ENCODE measurements at regions not wholly inside any gene's neighbourhood (a gene's known extent, or its start where the extent isn't known, plus 50 kb on each side); places are given as distances from the start of the nearest gene placed in this dataset.

DNA sequence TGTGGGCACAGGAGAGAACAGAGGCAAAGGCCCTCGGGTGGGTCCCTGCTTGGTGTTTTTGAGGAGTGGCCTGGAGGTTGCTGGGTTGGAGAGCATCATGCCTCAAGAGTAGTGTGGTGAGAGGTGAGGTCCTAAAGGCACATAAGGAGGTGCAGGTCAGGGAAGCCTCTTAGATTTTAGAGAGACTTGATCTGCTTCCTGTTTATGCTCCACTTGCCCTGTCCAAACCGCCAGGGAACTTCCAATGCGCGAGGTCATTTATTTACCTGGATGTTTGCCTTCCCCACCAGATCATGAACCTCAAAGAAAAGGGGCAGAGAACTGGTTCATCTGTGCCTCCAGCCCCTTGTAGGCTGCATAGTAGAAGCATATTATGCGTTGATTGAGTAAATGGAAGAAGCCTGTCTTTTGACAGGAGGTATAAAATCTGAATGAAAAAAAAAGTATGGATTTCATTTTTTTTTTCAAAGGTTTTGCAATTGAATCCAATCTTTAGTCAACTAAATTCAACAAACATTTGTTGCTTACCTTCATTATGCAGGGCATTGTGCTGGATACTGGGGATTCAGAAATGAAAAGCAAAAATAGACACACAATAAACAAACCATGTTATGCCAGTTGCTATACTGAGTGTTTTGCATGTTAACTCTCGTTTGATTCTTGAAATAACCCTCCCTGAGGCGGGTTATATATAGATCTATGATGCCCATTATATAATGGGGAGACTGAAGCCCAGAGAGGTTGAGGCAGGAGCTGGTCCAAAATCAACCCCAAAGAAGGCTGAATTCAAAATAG lies 485.2 kb downstream of the VRK1 start:
- Mint-ChIP-seq H3K4me3 (no peak overlapping the region), H3K4me1 (no peaks in the 10 kb centered on the region), H3K36me3 (ENCODE audit: low read depth) (no peaks in the 10 kb centered on the region), H3K27me3 (ENCODE audit: low read depth, poor library complexity) (peaks cover 8% of the 10 kb centered on the region), H3K9me3 (no peaks in the 10 kb centered on the region), H3K27ac (no peak overlapping the region)
- TF ChIP-seq, protein P1, sequence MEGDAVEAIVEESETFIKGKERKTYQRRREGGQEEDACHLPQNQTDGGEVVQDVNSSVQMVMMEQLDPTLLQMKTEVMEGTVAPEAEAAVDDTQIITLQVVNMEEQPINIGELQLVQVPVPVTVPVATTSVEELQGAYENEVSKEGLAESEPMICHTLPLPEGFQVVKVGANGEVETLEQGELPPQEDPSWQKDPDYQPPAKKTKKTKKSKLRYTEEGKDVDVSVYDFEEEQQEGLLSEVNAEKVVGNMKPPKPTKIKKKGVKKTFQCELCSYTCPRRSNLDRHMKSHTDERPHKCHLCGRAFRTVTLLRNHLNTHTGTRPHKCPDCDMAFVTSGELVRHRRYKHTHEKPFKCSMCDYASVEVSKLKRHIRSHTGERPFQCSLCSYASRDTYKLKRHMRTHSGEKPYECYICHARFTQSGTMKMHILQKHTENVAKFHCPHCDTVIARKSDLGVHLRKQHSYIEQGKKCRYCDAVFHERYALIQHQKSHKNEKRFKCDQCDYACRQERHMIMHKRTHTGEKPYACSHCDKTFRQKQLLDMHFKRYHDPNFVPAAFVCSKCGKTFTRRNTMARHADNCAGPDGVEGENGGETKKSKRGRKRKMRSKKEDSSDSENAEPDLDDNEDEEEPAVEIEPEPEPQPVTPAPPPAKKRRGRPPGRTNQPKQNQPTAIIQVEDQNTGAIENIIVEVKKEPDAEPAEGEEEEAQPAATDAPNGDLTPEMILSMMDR (IDR thresholded peaks at IDR 0.05): no peak
- no peak for DNase-seq

DNA sequence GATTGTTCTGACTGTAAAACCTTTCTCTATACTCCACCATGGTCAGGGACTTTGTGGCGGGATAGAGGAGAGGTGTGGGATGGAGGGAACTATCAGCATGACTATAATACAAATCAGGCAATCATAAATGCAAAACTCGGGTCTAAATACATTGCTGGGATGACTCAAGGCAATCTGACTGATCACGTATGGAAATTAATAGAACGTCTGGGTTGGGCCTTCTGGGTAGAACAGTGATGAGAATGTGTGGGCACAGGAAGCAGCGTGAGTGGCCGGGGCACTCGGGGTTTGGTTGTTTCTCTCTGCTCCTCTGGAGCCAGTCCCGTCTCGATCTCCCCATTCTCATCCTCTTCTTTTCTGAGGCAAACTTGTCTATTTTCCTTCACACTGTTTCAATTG lies 485.8 kb downstream of the VRK1 start:
- Mint-ChIP-seq H3K27me3 (ENCODE audit: low read depth, poor library complexity) (peaks cover 12% of the 10 kb centered on the region), H3K27ac (no peak overlapping the region), H3K9me3 (no peaks in the 10 kb centered on the region), H3K4me1 (no peaks in the 10 kb centered on the region), H3K4me3 (no peak overlapping the region), H3K36me3 (ENCODE audit: low read depth) (no peaks in the 10 kb centered on the region)
- DNase-seq: no peak
- TF ChIP-seq, protein P1 (IDR thresholded peaks at IDR 0.05): no peak

DNA sequence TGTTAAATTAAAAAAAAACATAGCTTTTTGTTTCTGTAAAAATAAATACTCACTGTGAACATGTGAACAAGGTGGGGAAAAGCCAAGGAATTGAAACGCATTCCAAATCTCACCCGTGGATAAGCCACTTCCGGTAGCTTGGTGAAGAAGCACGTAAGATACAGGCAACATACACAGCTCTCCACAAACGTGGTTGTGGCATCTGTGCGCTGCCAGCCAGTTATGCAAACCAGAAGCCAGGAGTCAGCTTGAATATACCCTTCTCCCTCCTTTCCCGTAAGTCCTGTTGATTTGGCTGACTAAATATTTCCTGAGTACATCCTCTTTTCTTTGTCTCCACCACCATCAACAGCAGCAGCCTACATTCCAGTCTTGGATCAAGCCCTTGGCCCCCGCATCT lies 486.2 kb downstream of the VRK1 start:
- H3K4me3 Mint-ChIP-seq: no peak overlapping the region
- H3K27ac Mint-ChIP-seq: no peak overlapping the region
- no peaks in the 10 kb centered on the region for H3K9me3 Mint-ChIP-seq
- peaks cover 14% of the 10 kb centered on the region for H3K27me3 Mint-ChIP-seq (ENCODE audit: low read depth, poor library complexity)
- DNase-seq: no peak
- TF ChIP-seq, protein P1 (IDR thresholded peaks at IDR 0.05): no peak
- H3K4me1 Mint-ChIP-seq: no peaks in the 10 kb centered on the region
- H3K36me3 Mint-ChIP-seq (ENCODE audit: low read depth): no peaks in the 10 kb centered on the region

DNA sequence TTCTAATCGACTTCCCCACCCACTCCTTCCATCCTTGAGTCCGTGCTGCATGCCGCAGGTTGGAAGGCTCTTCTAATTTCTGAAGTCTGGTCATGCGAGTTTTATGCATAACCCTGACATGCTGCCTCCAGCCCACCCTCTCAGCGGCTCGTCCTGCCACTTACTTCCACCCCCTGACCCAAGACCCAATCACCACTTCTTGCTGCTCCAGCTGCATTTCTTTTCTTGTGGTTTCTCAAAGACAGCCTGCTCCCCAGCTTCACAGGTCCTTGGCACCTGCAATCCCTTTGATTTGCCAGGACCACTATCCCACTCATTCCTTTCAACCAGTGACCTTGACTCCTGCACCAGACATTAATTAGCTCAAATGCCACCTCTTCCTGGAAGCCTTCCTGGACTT lies 486.7 kb downstream of the VRK1 start:
- Mint-ChIP-seq H3K4me3 (no peak overlapping the region), H3K27ac (no peak overlapping the region), H3K9me3 (no peaks in the 10 kb centered on the region)

DNA sequence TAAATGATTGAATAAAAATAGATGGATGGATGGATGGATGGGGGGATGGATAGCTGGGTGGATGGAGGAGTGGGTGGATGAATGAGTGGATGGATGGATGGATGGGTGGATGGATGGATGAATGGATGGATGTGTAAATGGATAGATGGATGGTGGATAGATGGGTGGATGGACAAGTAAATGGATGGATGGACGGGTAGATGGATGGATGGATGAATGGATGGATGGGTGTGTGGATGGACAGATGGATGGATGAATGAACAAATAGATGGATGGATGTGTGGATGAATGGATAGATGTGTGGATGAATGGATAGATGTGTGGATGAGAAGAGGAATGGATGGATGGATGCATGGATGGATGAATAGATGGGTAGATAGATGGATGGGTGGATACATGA lies 490.8 kb downstream of the VRK1 start:
- Mint-ChIP-seq H3K9me3 (no peaks in the 10 kb centered on the region), H3K27ac (no peak overlapping the region), H3K36me3 (ENCODE audit: low read depth) (no peaks in the 10 kb centered on the region), H3K27me3 (ENCODE audit: low read depth, poor library complexity) (peaks cover 27% of the 10 kb centered on the region), H3K4me1 (no peaks in the 10 kb centered on the region), H3K4me3 (no peak overlapping the region)
- TF ChIP-seq, protein P1 (IDR thresholded peaks at IDR 0.05): no peak
- no peak for DNase-seq

More for the DNA sequence above, 486.7 kb downstream of the VRK1 start:
- no peak for DNase-seq
- no peaks in the 10 kb centered on the region for H3K36me3 Mint-ChIP-seq (ENCODE audit: low read depth)
- no peaks in the 10 kb centered on the region for H3K4me1 Mint-ChIP-seq
- H3K27me3 Mint-ChIP-seq (ENCODE audit: low read depth, poor library complexity): peaks cover 14% of the 10 kb centered on the region
- TF ChIP-seq, protein P1 (IDR thresholded peaks at IDR 0.05): no peak

DNA sequence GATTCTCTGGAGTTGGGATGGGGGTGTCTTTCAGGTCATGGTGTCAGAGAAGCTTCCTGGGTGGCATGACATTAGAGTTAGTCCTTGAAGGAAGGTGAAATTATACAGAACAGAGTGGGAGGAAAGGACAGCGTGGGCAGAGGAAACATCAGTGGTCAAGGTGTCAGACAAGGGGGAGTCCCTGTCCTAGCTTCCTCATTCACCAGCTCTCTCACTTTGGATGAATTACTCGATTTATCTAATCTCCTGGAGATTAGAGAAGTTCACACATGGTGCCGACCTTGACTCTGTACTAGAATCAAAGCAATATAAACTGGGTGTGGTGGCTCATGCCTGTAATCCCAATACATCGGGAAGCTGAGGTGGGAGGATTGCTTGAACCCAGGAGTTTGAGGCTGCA lies 492.9 kb downstream of the VRK1 start:
- no peaks in the 10 kb centered on the region for H3K36me3 Mint-ChIP-seq (ENCODE audit: low read depth)
- H3K27ac Mint-ChIP-seq: no peak overlapping the region
- TF ChIP-seq, protein P1 (IDR thresholded peaks at IDR 0.05): no peak
- H3K4me3 Mint-ChIP-seq: no peak overlapping the region
- H3K4me1 Mint-ChIP-seq: no peaks in the 10 kb centered on the region
- DNase-seq: no peak
- no peaks in the 10 kb centered on the region for H3K9me3 Mint-ChIP-seq
- H3K27me3 Mint-ChIP-seq (ENCODE audit: low read depth, poor library complexity): peaks cover 30% of the 10 kb centered on the region

Data from nephron progenitor cell (in vitro differentiated cells).